Brain microvascular endothelial cell (primary cell): ENCODE measurements at regions not wholly inside any gene's neighbourhood (a gene's known extent, or its start where the extent isn't known, plus 50 kb on each side); places are given as distances from the start of the nearest gene placed in this dataset.
"Not testable (repeated sequence)": the region's sequence is repeated elsewhere in the genome, so short reads cannot be mapped to it uniquely, and the experiment has no call there.

Experiments
- DNase-seq: peaks from one replicate; pipeline ENCODE4 v3.0.0-alpha.2; 2020
- H3K27ac ChIP-seq: fragments of 250-450 bp; sonication (Bioruptor Pico); 2 replicates; pipeline ENCODE4 v1.5.1; 2020; ENCODE audit warnings: mild to moderate bottlenecking, moderate library complexity
- H3K27me3 ChIP-seq: fragments of 250-450 bp; sonication (Bioruptor Pico); replicated peaks from 2 replicates; pipeline ENCODE4 v1.5.1; 2020; ENCODE audit warnings: mild to moderate bottlenecking
- H3K36me3 ChIP-seq: fragments of 250-450 bp; sonication (Bioruptor Pico); replicated peaks from 2 replicates; pipeline ENCODE4 v1.5.1; 2020; ENCODE audit warnings: mild to moderate bottlenecking
- H3K4me3 ChIP-seq: 2 replicates; pipeline ENCODE4 v1.5.1; 2011; ENCODE audit warnings: low read depth, mild to moderate bottlenecking, control low read depth, low read length, moderate library complexity
- in situ Hi-C: cut with HindIII; loops from 2 replicates; pipeline ENCODE4 v1.10.0; 2017; ENCODE audit warnings: low sequenced_read_pairs, low pct_ligation_motif_present
- TF ChIP-seq, protein P1 (sequence below): IDR thresholded peaks from 2 replicates; pipeline ENCODE4 v1.5.1; 2011; ENCODE audit warnings: low read depth, mild to moderate bottlenecking, moderate library complexity, low read length, control low read depth, inconsistent platforms; ENCODE audit errors: missing control alignments

DNA sequence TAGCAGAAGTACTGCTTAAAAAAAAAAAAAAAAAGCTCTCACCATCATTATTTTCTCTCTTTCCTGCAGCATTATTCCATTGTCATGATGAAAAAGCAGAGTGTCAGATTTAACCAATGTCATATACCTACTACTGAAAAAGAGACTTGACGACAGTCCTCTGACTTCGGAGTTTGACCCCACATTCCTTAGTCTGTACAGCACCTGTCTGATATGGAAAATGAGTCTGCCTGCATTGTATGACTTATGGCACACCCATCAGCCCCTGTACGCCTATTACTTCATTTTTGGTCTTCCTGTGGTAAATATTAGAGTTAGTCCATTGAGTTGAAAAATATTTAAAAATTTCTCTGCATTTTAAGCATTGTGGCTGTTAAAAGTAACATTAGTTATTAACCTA lies 54.5 kb upstream of the NOX4 start:
- no peaks in the 10 kb centered on the region for H3K27me3 ChIP-seq
- no peak for DNase-seq
- no peaks in the 10 kb centered on the region for H3K36me3 ChIP-seq
- H3K4me3 ChIP-seq, result no peak overlapping the region
- in situ Hi-C loops, result no loop called here
- TF ChIP-seq, protein P1, sequence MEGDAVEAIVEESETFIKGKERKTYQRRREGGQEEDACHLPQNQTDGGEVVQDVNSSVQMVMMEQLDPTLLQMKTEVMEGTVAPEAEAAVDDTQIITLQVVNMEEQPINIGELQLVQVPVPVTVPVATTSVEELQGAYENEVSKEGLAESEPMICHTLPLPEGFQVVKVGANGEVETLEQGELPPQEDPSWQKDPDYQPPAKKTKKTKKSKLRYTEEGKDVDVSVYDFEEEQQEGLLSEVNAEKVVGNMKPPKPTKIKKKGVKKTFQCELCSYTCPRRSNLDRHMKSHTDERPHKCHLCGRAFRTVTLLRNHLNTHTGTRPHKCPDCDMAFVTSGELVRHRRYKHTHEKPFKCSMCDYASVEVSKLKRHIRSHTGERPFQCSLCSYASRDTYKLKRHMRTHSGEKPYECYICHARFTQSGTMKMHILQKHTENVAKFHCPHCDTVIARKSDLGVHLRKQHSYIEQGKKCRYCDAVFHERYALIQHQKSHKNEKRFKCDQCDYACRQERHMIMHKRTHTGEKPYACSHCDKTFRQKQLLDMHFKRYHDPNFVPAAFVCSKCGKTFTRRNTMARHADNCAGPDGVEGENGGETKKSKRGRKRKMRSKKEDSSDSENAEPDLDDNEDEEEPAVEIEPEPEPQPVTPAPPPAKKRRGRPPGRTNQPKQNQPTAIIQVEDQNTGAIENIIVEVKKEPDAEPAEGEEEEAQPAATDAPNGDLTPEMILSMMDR, result no peak
- H3K27ac ChIP-seq, result no peak overlapping the region

DNA sequence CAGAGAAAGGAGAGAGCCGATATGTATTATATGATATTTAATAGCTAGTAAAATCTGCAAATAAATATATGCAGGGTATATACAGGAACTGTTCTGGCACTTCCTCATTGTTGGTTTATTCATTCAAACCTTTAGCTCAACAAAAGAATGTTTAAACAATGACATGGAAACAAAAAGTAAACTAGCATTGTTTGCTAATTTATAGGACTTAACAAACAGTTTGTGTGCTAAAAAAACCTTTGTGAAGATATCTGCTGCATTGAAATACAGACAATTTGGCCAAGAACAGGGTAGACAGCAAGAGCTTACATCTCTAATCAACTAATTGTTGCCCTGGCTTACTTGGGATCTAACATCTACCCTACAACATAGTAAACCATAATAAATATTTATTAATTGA lies 64.6 kb upstream of the NOX4 start:
- H3K4me3 ChIP-seq, H3K27me3 ChIP-seq, H3K36me3 ChIP-seq, DNase-seq, H3K27ac ChIP-seq, in situ Hi-C loops: not testable (repeated sequence)

DNA sequence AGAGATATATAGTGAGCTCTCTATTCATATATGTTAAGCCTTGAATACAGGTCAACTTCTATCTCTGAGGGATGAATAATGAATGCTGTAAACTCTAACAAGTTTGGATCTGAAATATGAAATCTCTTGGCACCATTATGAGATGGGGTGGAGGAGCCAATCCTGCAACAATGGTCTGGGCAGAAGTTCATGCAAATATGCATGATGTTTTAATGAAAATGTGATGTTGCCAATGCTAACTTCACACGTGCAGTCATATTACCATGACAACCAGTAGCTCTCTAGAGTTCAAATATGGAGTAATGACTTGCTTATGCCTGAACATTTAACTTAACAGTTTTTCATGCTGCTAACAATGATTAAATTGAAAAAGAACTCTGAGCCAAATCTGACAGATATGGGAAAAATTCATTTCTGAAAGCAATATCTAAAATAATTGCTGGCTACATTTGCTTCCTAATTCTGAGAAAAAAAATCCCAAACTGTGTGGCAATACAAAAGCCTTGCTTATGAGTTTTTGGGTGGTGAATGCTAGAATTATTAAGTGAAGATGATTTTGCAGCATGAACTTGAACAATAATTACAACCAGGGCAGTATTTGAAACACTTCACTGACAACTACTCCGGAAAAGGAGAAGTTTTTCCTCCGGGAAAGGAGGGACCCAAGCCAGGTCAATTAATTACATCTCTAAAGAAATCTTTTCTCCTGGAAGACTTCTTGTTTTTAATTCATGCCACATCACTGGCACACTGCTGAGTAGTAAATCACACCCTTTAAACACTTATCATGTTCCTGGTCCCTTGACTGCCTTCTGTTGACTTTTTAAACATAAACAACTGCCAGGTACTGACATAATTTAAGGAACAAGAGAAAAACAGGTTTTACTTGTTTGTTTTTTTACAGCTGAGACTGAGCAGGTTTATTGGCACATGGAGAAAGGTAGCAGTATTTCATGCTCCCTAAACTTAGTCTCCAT lies 65.8 kb upstream of the NOX4 start:
- H3K27me3 ChIP-seq, H3K4me3 ChIP-seq, in situ Hi-C loops, H3K36me3 ChIP-seq, DNase-seq, H3K27ac ChIP-seq: not testable (repeated sequence)

DNA sequence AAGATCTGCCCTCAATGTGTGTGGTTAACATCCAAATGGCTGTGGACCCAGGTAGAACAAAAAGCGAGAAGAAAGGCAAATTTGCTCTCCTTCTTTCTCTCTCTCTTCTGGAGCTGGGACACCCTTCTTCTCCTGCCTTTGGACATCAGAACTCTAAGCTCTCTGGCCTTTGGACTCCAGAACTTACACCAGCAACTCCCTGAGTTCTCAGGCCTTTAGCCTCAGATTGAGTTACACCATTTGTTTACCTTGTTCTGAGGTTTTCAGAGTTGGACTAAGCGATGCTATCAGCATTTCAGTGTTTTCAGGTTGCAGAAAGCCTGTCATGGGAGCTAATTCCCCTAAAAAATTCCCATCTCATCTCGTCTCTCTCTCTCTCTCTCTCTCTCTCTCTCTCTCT lies 69.4 kb upstream of the NOX4 start:
- in situ Hi-C loops, H3K4me3 ChIP-seq, H3K36me3 ChIP-seq, H3K27me3 ChIP-seq, H3K27ac ChIP-seq, DNase-seq: not testable (repeated sequence)

DNA sequence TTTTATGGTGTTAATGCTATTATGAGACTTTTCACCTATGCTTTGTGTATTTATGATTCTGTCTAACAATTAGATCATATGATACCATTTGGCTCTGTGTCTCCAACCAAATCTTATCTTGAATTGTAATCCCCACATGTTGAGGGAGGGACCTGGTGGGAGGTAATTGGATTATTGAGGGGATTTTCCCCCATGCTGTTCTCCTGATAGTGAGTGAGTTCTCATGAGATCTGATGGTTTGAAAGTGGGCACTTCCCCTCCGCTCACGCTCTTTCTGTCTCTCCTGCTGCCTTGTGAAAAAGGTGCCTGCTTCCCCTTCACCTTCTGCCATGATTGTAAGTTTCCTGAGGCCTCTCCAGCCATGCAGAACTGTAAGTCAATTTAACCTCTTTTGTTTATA lies 71.6 kb upstream of the NOX4 start:
- DNase-seq, in situ Hi-C loops, H3K27ac ChIP-seq, H3K36me3 ChIP-seq, H3K27me3 ChIP-seq, H3K4me3 ChIP-seq: not testable (repeated sequence)

DNA sequence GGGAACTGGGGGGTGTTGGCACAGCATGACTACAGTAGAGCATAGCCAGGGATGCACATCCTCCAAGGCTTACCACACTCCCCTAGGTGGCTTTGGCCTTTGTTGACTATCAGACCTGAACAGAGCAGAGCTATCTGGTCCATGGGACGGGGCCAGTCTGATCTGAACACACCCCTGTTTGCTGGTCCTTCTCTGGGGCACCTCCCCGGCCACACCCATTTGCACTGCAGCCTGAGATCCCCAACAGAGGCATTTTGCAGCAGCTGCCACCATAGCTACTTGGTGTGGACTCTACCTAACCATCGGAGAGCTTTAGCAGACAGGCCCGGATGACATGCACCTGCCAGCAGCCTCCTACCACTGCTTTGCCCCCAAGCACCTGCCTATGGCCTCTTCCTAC lies 75.8 kb upstream of the NOX4 start:
- no peak for DNase-seq
- TF ChIP-seq, protein P1, result no peak
- Histone ChIP-seq H3K27me3 (no peaks in the 10 kb centered on the region), H3K27ac (no peak overlapping the region), H3K4me3 (no peak overlapping the region), H3K36me3 (no peaks in the 10 kb centered on the region)
- in situ Hi-C loops, result no loop called here

DNA sequence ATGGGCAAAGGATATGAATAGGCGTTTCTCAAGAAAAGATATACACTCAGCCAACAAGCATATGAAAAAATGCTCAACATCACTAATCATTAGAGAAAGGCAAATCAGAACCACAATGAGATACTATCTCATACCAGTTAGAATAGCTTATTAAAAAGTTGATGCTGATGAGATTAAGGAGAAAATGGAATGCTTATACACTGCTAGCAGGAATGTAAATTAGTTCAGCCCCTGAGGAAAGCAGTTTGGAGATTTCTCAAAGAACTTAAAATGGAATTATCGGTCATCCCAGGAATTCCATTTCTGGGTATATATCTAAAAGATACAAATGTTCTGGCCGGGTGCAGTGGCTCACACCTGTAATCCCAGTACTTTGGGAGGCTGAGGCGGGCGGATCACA lies 78.2 kb upstream of the NOX4 start:
- DNase-seq, H3K27ac ChIP-seq, H3K36me3 ChIP-seq, H3K4me3 ChIP-seq, in situ Hi-C loops, H3K27me3 ChIP-seq: not testable (repeated sequence)

DNA sequence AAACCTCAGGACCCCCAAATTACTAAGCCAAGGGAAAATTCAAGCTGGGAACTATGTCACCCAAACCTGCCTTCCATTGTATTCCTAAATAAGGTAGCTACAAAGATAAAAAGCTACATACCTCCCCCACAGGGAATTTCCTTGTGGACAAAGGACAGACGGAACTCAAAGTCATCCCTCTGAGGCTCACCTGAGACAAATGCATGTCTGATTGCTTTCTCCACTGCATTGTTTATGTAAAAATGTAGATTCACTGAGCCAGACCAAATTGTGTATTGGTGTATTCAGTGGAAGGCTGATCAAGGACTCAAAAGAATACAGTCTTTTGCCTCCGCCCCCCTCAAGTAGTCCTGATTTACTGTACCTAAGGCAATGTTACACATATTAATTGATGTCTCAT lies 80.5 kb upstream of the NOX4 start:
- DNase-seq, in situ Hi-C loops: not testable (repeated sequence)

DNA sequence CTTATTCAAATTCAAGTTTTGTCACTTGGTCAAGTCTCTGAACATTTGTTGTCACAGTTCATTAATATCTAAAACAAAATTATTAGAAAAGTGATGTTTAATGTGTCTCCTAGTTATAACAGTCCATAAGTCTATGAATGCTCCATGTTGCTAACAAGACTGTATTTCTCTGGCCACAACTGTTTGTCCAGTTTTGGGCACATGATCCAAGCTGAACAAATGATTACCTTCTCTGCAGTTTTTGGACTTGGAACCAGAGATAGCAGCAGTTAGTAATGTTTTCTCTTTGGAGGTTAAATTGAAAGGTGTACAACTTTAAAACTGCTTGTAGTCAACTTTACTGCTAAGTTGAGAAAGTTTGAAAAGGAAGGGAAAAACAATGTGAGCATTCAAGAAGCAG lies 84.7 kb upstream of the NOX4 start:
- H3K36me3 ChIP-seq, H3K27me3 ChIP-seq, H3K4me3 ChIP-seq, H3K27ac ChIP-seq, in situ Hi-C loops, DNase-seq: not testable (repeated sequence)

More for the DNA sequence above, 80.5 kb upstream of the NOX4 start:
- H3K4me3 ChIP-seq, H3K36me3 ChIP-seq, H3K27ac ChIP-seq, H3K27me3 ChIP-seq: not testable (repeated sequence)

DNA sequence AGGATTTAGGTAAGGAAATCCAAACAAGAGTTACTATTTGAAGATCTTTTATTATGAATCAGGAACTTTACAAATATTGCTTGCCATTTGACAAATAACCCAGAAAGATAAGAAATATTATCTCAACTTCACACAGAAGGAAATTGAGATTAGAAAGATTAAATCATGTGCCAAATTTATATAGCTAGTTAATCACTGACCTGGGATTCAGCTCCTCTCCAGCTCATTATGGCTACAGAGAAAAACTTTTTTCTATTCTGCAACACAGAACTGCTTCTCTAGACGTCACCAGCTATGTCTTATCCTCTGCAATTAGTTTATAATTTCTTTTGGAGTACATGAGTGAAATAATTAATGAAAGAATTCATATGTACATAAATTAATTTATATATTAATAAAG lies 86.3 kb upstream of the NOX4 start:
- H3K27me3 ChIP-seq, H3K4me3 ChIP-seq, H3K27ac ChIP-seq, DNase-seq, H3K36me3 ChIP-seq, in situ Hi-C loops: not testable (repeated sequence)
